K562 (cell line): ENCODE measurements at regions not wholly inside any gene's neighbourhood (a gene's known extent, or its start where the extent isn't known, plus 50 kb on each side); places are given as distances from the start of the nearest gene placed in this dataset.

Experiments used
- CTCF ChIP-seq, 3 experiments: IDR thresholded peaks in 2 of 3; conservative IDR thresholded peaks in 1 of 3; 2 replicates each; pipeline ENCODE4 v1.5.1; 2011 to 2012; ENCODE audit warnings: low read length in 3 of 3, mild to moderate bottlenecking in 3 of 3, control low read depth in 2 of 3, improper control_type of control experiment in 1 of 3, inconsistent platforms in 1 of 3, low read depth in 1 of 3, mixed read lengths in 1 of 3, moderate library complexity in 1 of 3; ENCODE audit not compliant: insufficient read depth in 2 of 3
- FOXA3 ChIP-seq, 2 experiments: fragments of 450-650 bp in 1 of 2; sonication (generic) in 1 of 2; formaldehyde crosslinking; IDR thresholded peaks in 1 of 2; conservative IDR thresholded peaks in 1 of 2; 2 replicates each; pipeline versions ENCODE4 v1.4.0 to v1.8.0; 2020 to 2022; ENCODE audit warnings: mild to moderate bottlenecking in 2 of 2, missing genetic modification reagents in 1 of 2
- IRF2 ChIP-seq: sonication (generic); formaldehyde crosslinking; IDR thresholded peaks from 2 replicates; pipeline ENCODE4 v1.8.1; 2022; ENCODE audit warnings: mild to moderate bottlenecking, missing genetic modification reagents
- MCM7 ChIP-seq, 2 experiments: fragments of 450-650 bp; IDR thresholded peaks; 2 replicates each; pipeline ENCODE4 v1.6.1; 2016 to 2018
- NFE2L1 ChIP-seq: fragments of 450-650 bp; IDR thresholded peaks from 2 replicates; pipeline ENCODE4 v1.6.1; 2016; ENCODE audit warnings: missing genetic modification characterization, low read depth, mild to moderate bottlenecking, missing compliant biosample characterization, moderate library complexity, borderline replicate concordance
- NRF1 ChIP-seq, 2 experiments: fragments of 450-650 bp; IDR thresholded peaks in 1 of 2; conservative IDR thresholded peaks in 1 of 2; 2 replicates each; pipeline ENCODE4 v1.6.1; 2014; ENCODE audit warnings: mild to moderate bottlenecking in 2 of 2
- PPARD ChIP-seq: fragments of 250-450 bp; sonication (Bioruptor Pico); IDR thresholded peaks from 2 replicates; pipeline ENCODE4 v1.8.0; 2022; ENCODE audit warnings: inconsistent platforms, mild to moderate bottlenecking, moderate library complexity
- RFX7 ChIP-seq: fragments of 250-450 bp; sonication (Bioruptor Pico); IDR thresholded peaks from 2 replicates; pipeline ENCODE4 v1.5.1; 2021; ENCODE audit warnings: mild to moderate bottlenecking
- ZBTB33 ChIP-seq: sonication (generic); formaldehyde crosslinking; IDR thresholded peaks from 2 replicates; pipeline ENCODE4 v1.8.1; 2023; ENCODE audit warnings: mild to moderate bottlenecking, missing genetic modification reagents
- ZBTB34 ChIP-seq: fragments of 250-450 bp; sonication (Bioruptor Pico); IDR thresholded peaks from 2 replicates; pipeline ENCODE4 v1.8.0; 2021; ENCODE audit warnings: mild to moderate bottlenecking, moderate library complexity
- ZFPM2 ChIP-seq: fragments of 250-450 bp; sonication (Bioruptor Pico); IDR thresholded peaks from 2 replicates; pipeline ENCODE4 v1.5.1; 2022; ENCODE audit warnings: mild to moderate bottlenecking

GRCh38 chr12:92552412-92553108 is 150.2 kb upstream of the PLEKHG7 start:
- no peak for TF ChIP-seq FOXA3 (CRISPR knock-in tag; conservative IDR thresholded peaks at IDR 0.05 in 1 of 2, IDR thresholded peaks at IDR 0.05 in 1 of 2)
- no peak for TF ChIP-seq ZBTB34 (CRISPR knock-in tag)
- TF ChIP-seq NRF1 (conservative IDR thresholded peaks at IDR 0.05 in 1 of 2, IDR thresholded peaks at IDR 0.05 in 1 of 2): no peak
- no peak for TF ChIP-seq CTCF (IDR thresholded peaks at IDR 0.05 in 2 of 3, conservative IDR thresholded peaks at IDR 0.05 in 1 of 3; ENCODE audit: insufficient read depth in 2 of 3, low read depth in 1 of 3, low read length in 3 of 3)
- TF ChIP-seq RFX7 (CRISPR knock-in tag): no peak
- TF ChIP-seq PPARD (CRISPR knock-in tag): no peak
- TF ChIP-seq NFE2L1: no peak
- TF ChIP-seq MCM7 (IDR thresholded peaks at IDR 0.05): no peak
- no peak for TF ChIP-seq ZBTB33 (CRISPR knock-in tag)
- no peak for TF ChIP-seq ZFPM2
- no peak for TF ChIP-seq IRF2 (CRISPR knock-in tag)
